Activated CD8-positive, alpha-beta memory T cell treated with anti-CD3 and anti-CD28 coated beads for 4 hours (primary cell): ENCODE measurements at regions not wholly inside any gene's neighbourhood (a gene's known extent, or its start where the extent isn't known, plus 50 kb on each side); places are given as distances from the start of the nearest gene placed in this dataset.

Experiments used
- DNase-seq, 2 donors: peaks; one replicate each; pipeline ENCODE4 v3.0.0-alpha.2; 2020; ENCODE audit warnings: low read depth in 2 of 2

DNA sequence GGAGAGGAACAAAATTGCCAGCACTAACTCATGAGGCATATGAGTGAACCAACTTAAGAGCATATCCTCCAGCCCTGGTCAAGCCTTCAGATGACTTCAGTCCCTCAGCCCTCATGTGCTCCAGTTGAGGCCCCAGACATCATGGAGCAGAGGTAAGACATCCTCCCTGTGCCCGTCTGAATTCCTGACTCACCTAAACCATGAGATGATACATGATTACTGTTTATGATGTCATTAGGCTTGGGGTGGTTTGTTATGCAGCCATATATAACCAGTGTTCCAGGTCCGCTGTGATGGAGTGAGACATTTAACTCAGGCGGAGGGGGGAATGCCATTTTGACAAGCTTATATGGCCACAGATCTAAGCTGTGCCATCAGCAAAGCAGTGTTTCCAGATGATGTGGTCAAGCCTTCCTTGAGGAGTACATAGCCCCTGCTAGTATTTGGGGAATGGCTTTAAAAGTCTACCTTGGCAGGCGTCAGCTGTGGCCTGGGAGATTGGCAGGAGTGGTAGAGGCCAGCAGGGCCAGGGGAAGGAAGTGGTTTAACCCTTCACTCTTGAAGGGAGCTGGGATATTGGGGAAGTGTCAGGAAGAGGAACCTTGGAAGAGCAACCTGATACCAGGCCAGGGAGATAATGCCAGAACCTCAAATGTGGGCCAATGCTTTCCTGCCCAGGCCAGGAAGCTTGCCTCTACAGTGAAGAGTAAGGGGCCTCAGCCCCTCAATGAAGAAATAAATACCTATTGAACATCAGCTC is 343.0 kb upstream of the PODXL start:
- no peak for DNase-seq

DNA sequence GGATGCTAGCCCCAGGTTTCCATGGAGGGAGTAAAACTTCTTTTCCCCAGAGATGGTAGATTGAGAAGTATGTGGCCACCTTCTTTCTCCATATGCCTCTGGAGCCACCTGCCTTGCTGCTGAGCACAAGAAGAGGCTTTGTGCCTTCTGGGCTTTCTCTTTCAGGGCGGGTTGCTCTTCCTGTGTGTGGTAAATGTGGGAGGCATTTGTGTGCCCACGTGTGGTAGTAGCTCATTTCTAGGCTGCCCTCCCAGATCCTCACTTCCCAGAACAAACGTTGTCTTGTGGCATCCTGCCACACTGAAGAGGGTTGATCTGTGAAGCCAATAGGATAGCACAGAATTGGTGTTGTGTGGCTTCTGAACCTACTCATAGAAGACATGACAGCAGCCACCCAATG is 342.0 kb upstream of the PODXL start:
- DNase-seq, result no peak

DNA sequence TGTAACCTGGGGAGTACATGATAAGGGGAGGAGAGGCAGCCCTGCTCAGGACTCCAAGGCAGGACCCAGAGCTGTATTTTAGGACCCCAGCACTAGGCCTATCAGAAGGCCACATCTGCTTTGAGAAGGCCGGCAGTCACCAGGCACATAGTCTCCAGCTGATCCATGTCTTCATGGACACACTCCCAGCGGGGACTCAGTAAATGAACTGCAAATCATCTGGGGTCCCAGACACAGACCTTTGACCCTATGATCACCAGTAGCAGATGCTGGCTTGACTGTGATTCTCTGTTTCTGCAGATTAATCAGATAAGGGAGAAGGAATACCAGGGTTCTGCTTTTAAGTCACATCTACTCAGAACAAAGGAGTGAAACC is 341.4 kb upstream of the PODXL start:
- no peak for DNase-seq

DNA sequence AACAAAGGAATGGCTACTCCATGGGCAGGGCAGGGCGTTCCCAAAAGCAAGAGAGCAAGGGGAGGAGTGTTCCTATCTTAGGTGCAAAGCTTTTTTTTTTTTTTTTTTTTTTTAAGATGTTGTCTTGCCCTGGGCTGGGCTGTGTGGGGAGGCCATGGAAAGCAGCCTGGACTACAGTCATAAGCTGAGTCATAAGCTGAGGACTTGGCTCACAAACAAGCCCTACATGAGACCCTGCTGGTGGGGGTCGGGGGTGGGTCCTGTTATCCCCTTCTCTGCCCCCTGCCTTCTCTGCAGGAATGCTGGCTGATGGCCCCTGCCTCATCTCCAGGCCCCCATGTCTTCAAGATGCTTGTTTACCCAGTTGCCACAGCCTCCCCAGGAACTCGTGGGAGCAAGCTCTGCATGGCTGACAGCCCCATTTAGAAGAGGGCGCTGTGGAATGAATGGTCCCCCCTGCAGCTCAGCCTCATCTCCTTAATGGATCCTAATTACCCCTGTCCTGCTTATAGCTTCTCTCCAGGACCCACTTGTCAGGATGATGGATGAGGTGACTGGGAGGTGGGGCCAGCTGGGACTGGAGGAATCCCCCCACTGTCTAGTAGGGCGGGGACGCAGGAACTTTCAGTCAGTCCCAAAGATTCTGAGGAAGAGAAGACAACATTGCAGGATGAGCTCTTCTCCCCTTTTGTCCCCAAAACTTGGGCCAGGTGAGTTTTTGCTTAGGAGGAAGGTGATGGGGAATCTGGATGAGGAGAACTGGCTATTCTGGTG is 340.8 kb upstream of the PODXL start:
- DNase-seq, result no peak

DNA sequence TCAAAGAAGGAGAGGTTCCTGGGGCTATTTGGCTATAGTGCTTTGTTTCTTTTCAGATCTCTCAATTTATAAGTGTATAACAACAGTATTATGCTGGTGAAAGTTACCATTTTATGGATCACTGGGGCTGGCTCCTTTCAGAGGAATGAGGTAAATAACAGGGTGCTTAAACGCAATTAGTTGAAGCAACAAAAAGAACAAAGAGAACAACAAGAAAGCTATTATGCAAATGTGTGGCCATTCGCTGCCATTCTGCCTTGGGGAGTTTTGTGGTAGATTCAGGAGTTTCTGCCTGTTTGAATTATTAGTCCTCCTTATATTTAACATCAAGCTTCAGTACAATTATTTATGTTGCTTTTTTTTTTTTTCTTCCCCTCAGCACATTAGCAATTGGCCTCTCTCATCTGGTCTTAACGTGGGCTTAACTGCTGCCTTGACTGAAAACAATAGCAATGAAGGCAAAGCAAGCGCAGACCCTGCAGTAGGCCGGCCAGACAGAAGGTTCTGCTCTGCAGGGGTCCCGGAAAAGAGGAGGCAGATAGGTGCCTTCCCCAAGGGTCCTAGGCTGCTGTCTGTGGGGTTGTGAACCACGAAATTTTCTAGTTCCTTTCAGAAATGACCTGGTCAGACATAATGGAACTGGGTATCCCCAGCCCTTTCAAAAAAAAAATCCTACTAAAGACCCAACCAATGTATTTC is 339.9 kb upstream of the PODXL start:
- no peak for DNase-seq

DNA sequence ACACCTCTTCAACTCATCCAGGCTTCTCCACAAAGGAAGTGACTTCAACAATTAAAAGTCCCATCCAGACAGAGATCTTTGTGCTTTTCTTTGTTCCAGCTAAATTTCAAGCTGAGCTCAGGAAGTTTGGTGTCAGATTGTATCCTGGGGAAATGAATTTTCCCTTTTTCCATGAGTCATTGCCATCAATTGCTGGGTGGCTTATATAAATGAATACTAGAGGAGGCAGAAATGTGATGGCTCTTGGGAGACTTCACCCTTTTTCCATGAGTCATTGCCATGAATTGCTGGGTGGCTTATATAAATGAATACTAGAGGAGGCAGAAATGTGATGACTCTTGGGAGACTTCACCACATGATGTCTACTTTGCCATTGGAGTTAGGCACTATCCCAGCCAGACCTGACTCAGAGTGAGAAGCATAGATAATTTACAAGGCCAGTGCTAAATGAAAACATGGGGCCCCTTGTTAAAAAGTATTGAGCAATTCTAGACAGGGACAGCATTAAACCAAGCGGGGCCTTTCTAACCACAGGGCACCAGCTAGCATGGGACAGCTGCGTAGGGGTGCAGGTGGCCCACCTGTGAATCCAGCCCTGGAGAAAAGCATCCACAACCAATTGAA is 339.2 kb upstream of the PODXL start:
- no peak for DNase-seq

DNA sequence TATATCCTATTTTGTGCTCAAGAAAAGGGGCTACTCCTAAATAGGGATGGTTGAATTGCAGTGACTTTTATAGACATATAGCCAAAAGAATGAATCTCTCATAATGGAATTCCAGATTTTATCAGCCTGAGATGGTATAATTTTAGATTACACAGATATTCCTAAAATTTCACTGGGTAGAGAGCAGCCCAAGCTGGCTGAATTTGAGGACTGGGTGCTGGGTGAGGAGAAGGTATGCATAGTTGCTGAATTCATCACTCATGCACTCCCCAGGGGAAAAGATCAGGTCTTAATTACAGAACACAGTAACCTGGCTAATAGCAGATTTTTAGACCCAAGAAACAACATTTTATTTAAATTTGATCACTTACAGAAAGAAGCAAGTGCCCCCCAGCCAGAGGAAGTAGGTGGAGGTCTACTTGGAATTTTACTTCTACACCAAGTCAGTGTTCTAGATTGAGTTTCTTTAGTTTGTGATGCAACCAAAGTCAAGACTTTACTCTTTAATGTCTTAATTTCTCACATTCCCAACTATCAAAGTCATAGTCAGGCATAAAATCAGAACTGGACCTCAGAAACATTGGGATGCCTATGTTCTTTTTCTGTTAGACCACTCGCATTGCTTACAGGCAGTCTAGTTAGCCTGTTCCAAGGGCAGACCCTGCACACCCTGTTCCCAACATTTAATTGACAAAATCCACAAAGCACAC is 337.4 kb upstream of the PODXL start:
- DNase-seq, result no peak

DNA sequence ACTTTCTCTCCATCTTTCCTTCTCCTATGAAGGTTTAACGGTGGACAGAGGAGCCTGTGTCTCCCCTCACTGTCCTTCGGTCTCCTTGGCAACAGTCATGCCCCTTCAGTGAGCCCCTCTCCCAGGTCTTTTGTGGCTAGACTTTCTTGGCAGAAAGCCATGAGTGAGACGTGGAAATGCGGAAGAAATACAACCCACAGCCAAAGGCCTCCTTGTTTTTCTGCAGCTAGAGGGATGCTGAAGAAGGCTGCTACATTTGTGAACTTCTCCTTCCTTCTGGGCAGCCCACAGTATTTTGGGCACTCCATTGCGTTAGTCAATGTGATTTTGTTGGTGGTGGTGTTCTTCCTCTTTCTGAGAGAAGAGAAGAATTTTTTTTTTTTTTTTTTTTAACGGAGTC is 333.7 kb upstream of the PODXL start:
- DNase-seq, result no peak

DNA sequence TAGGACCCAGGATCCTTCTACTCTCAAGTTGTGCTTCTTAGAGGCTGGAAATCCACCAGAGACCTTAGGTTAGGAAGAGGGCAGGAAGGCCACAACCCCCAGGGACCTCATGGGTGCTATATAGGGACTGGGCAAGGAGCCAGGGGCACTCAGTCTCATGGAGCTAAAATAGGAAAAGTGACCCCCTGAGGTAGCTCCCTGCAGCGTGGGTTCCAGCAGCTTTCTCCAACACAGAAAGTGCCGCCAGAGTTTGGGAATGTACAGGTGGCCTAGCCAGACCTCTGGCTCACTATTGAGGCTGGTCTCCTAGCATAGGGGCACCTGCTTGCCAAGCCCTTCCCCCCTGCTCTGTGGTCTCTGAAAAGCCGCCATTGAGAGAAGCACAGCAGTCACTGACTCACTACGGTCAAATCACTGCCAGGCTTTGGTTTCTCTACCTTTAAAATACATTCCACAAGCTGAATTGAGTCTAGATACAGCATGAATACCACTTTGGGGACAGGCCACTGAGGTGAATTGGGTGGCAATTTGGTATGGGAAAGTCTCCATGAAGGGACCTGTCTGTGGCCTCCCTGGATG is 333.2 kb upstream of the PODXL start:
- DNase-seq, result no peak

DNA sequence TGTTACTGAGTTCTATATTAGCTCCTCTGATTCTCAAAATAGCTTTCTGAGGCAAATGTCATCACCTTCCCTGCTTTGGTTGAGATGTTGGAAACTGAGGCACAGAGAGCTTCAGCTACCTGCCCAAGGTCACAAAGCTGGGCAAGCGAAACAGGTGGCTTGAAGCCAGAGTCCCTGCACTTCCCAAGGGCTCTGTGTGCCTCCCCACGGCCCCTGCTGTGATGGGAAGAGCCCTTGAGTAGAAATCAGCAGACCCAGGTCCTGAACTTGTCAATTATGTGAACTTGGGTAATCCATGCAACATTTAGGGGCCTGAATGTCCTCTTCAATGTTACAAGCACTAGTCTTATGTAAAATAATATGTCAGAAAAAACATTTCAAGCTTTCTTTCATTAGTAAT is 327.3 kb upstream of the PODXL start:
- no peak for DNase-seq

DNA sequence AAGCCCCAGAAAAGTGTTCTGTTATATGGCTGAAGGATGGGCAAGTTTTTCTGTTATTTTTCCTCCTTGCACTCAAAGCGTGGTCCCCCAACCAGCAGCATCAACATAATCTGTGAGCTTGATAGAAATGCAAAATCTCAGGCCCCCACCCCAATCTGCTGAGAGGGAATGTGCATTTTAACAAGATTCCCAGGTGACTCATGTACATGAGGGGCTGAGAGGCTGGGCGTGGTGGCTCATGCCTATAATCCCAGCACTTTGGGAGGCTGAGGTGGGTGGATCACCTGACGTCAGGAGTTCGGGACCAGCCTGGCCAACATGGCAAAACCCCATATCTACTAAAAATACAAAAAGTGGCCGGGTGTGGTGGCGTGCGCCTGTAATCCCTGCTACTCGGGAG is 326.8 kb upstream of the PODXL start:
- no peak for DNase-seq

DNA sequence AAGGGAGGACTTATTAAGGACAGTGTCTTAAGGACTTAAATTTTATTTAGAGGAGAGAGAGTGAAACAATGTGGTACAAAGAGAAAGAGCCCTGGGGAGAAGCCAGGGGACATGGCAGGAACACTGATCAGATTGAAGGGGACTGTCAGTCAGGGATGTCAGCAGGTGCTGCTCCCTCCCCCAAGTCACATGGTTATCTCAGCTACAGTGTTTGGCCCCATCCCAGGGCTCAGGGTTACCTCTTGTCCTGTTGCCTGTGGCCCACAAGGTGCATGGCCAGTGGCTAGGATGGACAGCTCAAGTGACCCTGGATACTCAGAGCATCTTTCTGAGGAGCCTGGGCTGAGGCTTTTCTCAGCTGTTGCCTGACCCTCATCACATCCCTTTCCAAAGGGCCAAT is 325.9 kb upstream of the PODXL start:
- DNase-seq, result no peak

DNA sequence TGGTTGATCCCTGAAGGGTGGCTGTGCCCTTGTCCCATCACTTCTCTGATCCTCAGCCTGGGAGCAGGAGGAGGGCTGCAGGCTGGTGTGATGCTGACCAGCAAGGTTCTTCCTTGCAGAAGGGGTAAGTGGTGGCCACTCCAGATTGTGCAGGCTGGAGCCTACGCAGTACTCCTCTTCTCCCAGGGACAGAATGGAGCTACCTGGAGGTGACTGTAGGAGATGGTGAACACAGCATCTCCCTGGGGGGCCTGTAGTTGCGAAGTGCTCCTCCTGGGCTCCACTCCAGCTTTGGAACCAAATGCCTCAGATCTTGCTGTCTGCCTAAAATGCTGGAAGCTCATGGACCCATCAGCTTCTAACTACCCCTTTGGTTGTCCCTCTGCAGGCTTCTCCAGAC is 323.6 kb upstream of the PODXL start:
- no peak for DNase-seq

DNA sequence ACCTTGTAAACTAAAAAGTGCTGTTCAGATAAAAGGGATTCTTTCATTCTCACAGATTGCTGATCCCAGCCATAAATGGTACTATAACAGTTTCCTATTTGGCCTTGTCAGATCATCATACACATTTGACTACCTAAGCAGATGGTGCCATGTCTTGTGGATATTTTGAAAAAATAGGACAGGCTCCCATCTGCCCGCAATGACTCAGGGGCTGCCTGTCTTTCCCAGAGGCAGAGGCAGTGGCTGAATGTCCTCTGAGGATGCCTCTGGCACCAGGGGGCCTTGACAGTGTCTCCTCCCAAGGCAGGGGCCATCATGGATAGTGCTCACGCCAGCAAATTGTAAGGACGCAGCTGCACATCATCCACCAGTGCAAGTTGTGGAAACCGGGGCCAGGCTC is 323.0 kb upstream of the PODXL start:
- no peak for DNase-seq

DNA sequence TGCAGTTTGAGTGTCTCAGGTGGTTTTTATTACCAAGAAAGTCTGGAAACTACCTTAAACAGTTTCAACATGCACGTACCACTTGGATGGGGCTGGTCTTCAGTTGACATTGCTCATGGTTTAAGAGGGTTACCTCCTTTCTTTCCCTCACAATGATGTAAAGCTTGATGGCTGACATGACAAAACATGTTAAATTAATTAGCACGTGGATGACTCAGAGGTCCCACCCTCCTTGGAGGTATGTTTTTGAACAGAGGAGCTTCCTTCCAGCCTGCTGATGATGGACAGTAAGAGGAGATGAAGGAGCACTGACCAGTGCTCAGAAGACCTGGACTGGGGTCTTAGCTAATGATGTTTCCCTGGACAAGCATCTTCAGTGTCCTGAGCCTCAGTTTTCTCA is 322.3 kb upstream of the PODXL start:
- DNase-seq, result no peak

DNA sequence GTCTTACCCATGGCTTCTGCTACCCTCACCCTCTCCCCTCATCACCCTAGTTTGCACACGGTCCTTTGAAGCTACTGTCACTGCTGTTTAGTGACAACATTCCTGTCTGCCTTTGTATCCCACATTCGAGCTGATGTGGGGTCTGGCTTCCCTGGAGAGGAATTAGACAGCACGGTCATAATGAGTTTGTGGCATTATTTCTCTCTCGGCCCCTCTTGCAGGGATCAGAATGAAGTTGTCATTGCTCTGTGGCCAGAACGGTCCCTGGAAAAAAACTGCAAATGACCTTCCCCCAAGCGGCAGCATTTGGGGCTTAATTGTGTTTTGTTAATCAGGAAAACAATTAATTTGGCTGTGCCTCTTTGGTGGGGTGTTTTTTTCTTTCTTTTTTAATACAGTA is 317.2 kb upstream of the PODXL start:
- no peak for DNase-seq

DNA sequence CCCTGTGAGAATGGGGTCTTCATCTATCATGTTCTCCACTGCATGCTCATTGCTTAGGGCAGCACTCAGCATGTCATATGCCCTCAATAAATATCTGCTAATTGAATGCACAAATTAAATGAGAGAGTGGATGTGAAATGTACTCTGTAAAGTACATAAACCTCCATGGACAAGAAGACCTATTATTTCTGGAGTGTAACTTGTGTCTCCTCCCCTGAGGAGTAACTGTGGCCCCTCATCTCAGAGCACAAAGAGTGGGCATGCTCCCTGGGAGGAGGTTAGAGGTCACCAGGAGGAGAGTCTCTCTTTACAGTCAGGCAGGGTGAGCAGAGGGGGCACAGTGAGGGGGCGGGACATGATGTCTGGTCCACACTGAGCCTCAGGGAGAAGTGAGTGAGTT is 313.6 kb upstream of the PODXL start:
- no peak for DNase-seq

DNA sequence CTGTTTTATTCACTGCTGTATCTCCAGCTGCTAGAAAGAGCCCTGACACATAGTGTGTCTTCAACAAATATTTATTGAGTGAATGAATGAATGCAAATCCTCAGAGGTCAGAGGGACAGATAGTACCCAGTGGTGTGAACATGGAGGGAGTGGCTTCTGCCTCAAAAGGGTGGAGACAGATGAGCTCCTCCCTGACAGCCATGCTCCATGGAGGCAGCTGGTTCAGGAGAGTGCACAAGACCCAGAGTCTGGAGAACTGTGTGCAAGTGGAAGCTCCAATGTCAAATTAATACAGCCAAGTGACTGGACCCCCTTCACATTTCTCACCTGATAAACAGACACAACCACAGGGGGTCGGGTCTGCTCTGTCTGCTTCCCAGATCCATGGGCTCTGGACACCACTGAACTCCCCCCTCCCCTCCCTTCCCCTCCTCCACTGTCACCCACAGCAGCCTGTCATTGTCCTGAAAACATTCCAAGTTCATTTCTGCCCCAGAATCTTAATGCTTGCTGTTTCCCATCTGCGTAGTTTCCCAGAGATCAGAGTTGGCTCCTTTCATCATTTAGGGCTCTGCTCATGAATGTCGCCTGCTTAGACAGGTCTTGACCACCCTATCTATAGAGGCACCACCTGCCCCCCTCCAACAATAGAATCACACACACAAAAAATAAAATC is 312.9 kb upstream of the PODXL start:
- no peak for DNase-seq

DNA sequence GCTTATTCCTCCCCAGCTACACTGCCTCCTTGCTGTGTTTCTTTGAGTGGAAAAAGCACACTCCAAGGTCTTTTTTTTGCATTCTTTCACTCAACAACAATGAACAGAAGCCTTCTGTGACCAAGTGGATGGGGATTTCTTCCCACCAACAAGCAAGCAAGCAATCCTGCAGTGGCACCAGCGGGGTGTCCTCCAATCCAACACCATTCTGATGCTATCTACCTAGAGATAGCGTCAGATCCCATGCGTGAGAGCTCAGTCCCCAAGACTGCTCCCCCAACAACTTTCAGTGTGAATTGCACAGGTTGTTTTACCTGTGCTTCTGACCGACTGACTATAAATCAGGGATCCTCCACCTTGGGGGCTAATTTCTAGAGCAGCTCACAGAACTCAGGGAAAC is 311.0 kb upstream of the PODXL start:
- no peak for DNase-seq

DNA sequence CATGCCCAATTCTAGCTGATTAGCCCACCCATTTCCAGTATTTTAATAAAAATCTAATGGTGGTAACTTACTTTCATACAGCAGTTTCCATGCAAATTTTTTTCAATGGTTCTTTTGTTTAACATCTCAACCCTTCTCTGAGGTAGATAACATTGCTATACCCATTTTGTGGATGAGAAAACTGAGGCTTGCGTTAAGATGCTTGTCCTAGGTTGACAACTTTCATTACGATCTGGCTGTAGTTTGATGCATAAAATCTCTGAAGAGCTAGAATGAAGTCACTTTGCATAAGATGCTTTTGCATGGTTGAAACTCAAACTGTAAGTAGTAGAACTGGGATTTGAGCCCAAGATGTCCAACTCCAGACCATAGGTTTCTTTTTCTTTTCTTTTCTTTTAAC is 309.5 kb upstream of the PODXL start:
- no peak for DNase-seq
